GM13977 (cell line): ENCODE measurements at regions not wholly inside any gene's neighbourhood (a gene's known extent, or its start where the extent isn't known, plus 50 kb on each side); places are given as distances from the start of the nearest gene placed in this dataset.

ENCODE experiments used
- DNase-seq: peaks from one replicate; pipeline ENCODE4 v3.0.0; 2012; ENCODE audit warnings: low spot score
- CTCF ChIP-seq: IDR thresholded peaks from 2 replicates; pipeline ENCODE4 v1.5.1; 2012; ENCODE audit warnings: mild to moderate bottlenecking, control low read depth; ENCODE audit not compliant: insufficient read depth; ENCODE audit errors: extremely low read depth, missing control alignments
- in situ Hi-C: fragments of 300-500 bp; cut with MboI; formaldehyde crosslinking; loops from one replicate; pipeline ENCODE4 v1.12.0; 2022; ENCODE audit warnings: low sequenced_read_pairs, low pct_unique_long_range_greater_than_20kb, mixed read lengths, inconsistent platforms; ENCODE audit not compliant: unreplicated experiment

DNA sequence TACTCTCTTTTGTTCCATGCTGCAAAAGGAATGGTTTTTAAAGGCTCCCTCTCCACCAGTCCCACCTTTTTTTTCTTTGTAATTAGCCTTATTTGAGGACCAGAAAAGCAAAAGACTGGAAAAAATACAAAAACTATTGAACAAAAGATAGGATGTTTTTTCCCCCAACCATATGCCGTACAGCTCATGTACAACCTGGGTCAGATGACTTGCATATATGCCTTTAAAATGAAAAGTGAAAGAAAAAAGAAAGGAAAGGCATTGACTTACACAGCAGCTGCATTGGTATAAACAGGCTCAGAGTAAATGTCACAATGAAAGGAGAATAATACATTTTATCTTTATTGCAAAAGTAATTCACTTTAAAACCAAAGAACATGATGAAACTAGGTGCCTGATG, 69.5 kb upstream of the CMC1 start:
- no peak for DNase-seq
- in situ Hi-C loops: no loop called here
- no peak for TF ChIP-seq CTCF

GRCh38 chr3:28172748-28173147, 68.7 kb upstream of the CMC1 start:
- in situ Hi-C loops: no loop called here
- DNase-seq: no peak
- no peak for TF ChIP-seq CTCF

- DNase-seq: no peak
- no peak for TF ChIP-seq CTCF
- in situ Hi-C loops: no loop called here
Measured at GRCh38 chr3:28173836-28174235, 67.6 kb upstream of the CMC1 start.

GRCh38 chr3:28186748-28187147, 54.7 kb upstream of the CMC1 start:
- in situ Hi-C loops: no loop called here
- no peak for TF ChIP-seq CTCF
- no peak for DNase-seq

GRCh38 chr3:28188686-28189085, 52.7 kb upstream of the CMC1 start:
- in situ Hi-C loops: no loop called here
- no peak for DNase-seq
- TF ChIP-seq CTCF: no peak

DNA sequence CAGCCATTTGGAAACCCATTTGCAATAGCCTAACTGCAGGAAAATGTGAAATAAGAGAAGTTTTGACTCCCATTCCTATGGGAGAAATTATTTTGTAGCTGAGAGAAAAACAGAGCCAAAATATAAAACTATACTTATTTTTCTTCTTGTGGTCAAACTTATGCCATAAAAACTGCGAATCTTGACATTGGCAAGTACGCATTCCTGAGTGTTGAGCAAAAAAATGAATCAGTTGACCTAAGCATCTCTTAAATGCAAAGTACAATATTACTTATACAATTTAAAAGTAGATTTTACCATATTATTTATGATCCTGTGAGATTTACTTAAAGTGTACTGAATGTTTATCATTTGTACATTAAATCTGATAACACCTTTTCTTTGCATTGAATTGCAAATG, 50.1 kb upstream of the CMC1 start:
- in situ Hi-C loops: no loop called here
- no peak for DNase-seq
- no peak for TF ChIP-seq CTCF
